GM21717 (cell line): ENCODE measurements at regions not wholly inside any gene's neighbourhood (a gene's known extent, or its start where the extent isn't known, plus 50 kb on each side); places are given as distances from the start of the nearest gene placed in this dataset.

Experiments
- ATAC-seq: cut with Tn5 transposase; IDR thresholded peaks from one replicate; pipeline ENCODE4 v1.9.1; 2021; ENCODE audit warnings: mild to moderate bottlenecking, moderate library complexity; ENCODE audit not compliant: unreplicated experiment

GRCh38 chr3:35946854-35947515 is 307.7 kb downstream of the ARPP21 start:
- no peak for ATAC-seq

DNA sequence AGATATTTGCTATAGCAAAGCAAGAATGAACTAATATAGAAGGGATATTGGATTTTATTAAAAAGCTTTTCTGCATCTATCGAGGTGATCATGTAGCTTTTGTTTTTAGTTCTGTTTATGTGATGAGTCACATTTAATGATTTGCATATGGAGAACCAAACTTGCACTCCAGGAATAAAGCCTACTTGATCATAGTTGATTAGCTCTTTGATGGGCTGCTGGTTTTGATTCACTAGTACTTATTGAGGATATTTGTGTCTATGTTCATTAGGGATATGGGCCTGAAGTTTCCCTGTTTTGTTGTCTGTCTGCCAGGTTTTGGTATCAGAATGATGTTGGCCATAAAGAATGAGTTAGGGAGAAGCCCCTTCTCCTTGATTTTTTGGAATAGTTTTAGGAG is 310.7 kb downstream of the ARPP21 start:
- ATAC-seq = no peak

DNA sequence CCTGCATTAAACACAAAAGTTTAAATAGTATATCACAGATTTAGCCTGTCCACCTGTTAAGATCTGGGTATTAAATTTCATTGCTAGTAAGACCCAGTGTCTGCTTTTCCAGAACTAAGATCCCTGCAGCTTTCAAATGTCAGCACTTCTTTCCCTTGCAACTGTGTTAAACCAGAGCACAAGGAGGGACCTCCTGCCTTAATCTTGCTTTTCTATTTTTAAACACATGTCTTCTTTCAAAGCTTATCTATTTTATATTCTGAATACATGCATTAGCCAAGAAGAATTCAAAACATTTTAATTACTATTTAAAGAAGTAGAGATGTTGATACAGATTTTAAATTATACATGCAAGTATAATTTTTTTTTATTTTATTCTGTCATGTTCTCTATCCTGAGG is 315.1 kb downstream of the ARPP21 start:
- no peak for ATAC-seq

GRCh38 chr3:35965908-35966307 is 326.6 kb downstream of the ARPP21 start:
- no peak for ATAC-seq

DNA sequence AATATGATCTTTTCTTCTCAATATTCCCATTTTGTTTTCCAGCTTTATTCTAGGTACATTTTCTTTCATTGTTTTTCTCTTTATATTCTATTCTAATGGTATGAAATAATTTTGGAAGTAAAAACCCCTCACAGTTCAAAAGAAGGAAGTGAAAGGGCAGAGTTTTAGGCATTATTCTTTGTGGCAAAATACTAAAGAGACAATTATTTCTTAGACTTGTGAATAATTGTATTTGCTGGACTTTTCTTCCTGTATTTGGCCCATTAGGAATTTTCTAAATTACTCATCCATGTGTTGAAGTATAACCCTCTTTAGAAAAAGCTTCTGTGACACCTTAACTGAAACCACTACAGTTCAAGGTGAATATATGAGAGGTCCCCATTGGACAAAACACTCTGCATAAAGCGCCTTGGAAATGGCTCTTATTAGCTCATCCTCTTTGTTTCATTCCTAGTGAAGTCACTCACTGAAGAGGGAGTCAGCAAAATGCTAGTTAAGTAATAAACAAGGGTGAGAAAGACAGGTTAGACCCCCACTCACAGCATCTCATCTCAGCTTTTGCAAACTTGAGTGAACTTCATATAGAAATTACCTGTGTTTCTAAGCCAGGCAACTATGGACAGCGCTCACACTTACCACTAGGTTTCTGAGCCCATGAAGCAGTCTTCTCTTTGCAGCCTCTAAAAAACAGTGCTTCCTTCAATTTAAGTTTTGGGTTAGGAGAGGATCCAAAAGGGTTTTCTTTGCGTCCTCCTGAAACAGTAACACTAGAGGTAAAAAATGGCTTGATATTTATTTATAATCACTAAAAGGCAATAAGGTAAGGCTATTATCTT is 327.5 kb downstream of the ARPP21 start:
- no peak for ATAC-seq

GRCh38 chr3:35968043-35968622 is 328.8 kb downstream of the ARPP21 start:
- no peak for ATAC-seq

- no peak for ATAC-seq
Observed at GRCh38 chr3:35969406-35969805, 330.1 kb downstream of the ARPP21 start.

DNA sequence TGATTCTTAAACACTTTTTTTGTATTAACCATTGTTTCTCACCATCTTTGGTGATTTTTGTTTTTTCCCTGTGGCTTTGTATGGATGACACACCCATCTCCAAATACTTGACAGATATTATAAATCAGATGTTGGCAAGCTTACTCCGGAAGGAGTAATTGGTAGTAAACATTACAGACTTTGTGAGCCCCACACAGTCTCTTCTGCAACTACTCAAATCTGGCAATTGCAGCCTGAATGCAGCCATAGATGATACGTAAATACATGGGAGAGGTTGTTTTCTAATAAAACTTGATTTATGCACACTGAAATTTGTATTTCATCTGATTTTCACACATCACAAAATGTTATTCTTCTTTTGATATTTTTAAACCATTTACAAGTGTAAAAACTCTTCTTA is 331.5 kb downstream of the ARPP21 start:
- ATAC-seq = no peak

- ATAC-seq = no peak
Observed at GRCh38 chr3:35971686-35972085, 332.4 kb downstream of the ARPP21 start.

DNA sequence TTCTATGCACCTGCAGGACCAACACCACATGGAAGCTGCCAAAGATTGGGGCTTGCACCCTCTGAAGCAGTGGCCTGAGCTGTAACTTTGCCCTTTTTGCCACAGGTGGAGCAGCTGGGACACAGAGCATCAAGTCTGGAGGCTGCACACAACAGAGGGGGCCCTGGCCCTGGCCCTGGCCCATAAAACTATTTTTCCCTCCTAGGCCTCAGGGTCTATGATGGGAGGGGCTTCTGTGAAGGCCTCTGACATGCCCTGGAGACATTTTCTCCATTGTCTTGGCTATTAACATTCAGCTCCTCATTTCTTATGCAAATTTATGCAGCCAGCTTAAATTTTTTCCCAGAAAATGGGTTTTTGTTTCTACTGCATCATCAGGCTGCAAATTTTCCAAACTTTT is 335.5 kb downstream of the ARPP21 start:
- ATAC-seq = no peak

DNA sequence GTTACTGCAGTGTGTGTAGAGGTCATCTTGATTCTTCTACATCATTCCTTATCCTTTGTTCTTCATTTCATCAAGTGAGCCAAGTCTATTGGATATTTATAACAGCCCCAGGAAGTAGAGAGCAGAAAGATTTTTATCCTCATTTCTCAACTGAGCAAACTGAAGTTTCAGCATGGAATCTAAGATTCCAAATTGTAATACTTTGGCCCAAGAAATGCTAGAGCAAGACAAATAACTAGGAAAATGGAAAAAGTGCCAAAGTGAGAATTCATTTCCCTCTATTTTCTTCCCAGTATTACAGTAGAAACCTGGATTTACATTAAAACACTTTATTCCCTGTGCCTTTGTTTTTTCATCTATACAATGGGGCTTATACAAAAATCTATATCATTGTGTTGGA is 346.8 kb downstream of the ARPP21 start:
- ATAC-seq = no peak

DNA sequence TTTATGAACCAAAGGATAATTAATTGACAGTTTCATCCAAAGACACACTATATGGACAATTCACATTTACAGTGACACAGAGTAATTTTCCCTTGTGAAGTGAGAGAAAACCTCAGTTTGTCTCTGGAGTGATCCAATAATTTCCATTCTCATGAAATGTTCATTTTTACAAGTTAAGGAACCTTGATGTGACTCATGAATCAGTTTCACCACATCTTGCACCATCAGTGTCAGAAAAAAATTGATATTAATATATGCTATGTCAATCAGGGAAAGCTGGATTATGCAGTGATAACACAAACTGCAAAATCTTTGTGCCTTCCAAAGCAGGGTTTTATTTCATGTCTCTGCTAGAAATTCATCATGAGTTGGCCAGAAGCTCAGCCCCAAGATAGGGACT is 348.1 kb downstream of the ARPP21 start:
- no peak for ATAC-seq

GRCh38 chr3:35992041-35992440 is 352.7 kb downstream of the ARPP21 start:
- no peak for ATAC-seq

GRCh38 chr3:36011791-36012190 is 368.5 kb upstream of the STAC start:
- no peak for ATAC-seq

- no peak for ATAC-seq
Observed at GRCh38 chr3:36013425-36013824, 366.9 kb upstream of the STAC start.

- ATAC-seq = no peak
Observed at GRCh38 chr3:36025232-36025631, 355.1 kb upstream of the STAC start.

GRCh38 chr3:36032180-36033047 is 347.9 kb upstream of the STAC start:
- no peak for ATAC-seq

DNA sequence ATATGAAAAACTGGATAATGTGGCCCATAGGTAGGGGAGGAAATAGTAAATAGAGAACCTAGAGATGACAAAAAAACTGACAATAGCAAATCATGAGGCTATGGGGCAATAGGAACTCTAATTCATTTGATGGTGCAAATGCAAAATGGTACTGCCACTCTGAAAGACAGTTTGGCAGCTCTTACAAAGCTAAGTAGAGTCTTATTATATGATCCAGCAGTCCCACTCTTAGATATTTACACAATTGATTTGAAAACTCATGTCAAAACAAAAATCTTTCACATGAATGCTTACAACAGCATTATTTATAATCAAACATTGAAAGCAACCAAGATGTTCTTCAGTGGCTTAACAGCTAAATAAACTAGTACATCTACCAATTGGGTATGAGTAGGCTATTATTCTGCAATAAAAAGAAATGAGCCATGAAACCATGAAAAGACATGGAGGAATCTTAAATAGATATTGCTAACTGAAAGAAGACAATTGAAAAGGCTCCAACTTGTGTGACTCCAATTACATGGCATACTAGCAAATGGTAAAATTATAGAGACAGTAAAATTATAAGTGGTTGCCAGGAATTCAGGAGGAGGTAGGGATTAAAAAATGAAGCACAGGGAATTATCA is 321.8 kb upstream of the STAC start:
- no peak for ATAC-seq

DNA sequence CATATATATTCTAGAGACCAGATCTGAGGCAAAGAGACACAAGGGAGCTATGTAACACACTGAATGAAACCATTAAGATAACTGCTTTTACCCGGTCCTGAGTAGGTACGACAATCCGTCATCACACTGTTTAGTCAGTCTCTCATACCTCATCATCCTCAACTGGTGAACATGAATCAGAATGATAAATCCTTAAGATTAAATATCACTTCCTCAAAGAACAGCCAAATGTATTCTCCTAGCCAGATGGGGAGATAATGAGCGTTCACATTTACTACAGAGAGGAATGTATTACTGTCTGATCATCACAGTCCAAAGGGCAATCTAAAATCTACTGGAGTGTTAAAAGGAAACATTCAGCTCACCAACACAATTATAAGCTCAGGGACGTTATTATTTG is 319.4 kb upstream of the STAC start:
- no peak for ATAC-seq

GRCh38 chr3:36063992-36064391 is 316.3 kb upstream of the STAC start:
- no peak for ATAC-seq

DNA sequence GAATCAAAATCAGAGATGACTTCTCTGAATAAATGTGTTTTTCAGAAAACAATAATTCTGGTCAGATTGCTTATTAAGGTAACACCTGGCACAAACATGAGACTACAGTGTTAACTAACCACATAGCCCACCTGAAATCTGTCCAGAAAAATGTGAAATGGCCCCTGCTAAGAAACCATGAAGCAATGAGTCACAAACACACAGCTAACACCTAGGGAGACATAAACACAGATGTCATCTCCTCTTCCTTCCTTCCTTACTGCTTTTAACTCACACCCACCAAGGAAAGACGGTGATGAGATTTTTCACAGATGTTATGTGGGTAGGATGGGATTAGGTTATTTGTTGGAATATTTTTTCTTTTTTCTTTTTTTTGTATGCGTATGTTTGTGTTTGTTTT is 315.0 kb upstream of the STAC start:
- no peak for ATAC-seq
